ENCODE measurements at regions not wholly inside any gene's neighbourhood (a gene's known extent, or its start where the extent isn't known, plus 50 kb on each side); places are given as distances from the start of the nearest gene placed in this dataset.

GRCh38 chr9:86867804-86868313 is 79.4 kb downstream of the GAS1 start:
- Histone ChIP-seq H3K9me3 (ENCODE audit: control insufficient read depth in 2 of 2, low read length in 2 of 2) (no peaks in the 10 kb centered on the region), H3K27ac (ENCODE audit: insufficient read depth, low read length, poor library complexity, severe bottlenecking) (no peak overlapping the region), H3K27me3 (ENCODE audit: control insufficient read depth, insufficient read depth, low read length) (peaks cover 2% of the 10 kb centered on the region), H3K4me1 (ENCODE audit: control insufficient read depth, insufficient read depth, low read length, poor library complexity, severe bottlenecking) (no peaks in the 10 kb centered on the region), H3K4me3 (ENCODE audit: low read depth, low read length) (no peak overlapping the region), H3K36me3 (ENCODE audit: control insufficient read depth, insufficient read depth, low read length) (no peaks in the 10 kb centered on the region)
- Mint-ChIP-seq H3K4me1 (no peaks in the 10 kb centered on the region), H3K36me3 (no peaks in the 10 kb centered on the region), H3K4me3 (no peak overlapping the region), H3K9me3 (peaks cover 0 to 6% (median 2%) of the 10 kb centered on the region in 7 donors), H3K27me3 (peaks cover 5% of the 10 kb centered on the region), H3K27ac (no peak overlapping the region)
- DNase-seq, result no peak
- no peak for ATAC-seq (ENCODE audit: low read depth in 2 of 2)

GRCh38 chr9:86865952-86866351 is 81.4 kb downstream of the GAS1 start:
- Mint-ChIP-seq H3K9me3 (peaks cover 0 to 3% (median 0%) of the 10 kb centered on the region in 7 donors), H3K27ac (no peak overlapping the region), H3K36me3 (no peaks in the 10 kb centered on the region), H3K4me1 (no peaks in the 10 kb centered on the region), H3K27me3 (peaks cover 5% of the 10 kb centered on the region), H3K4me3 (no peak overlapping the region)
- H3K4me3 ChIP-seq (ENCODE audit: low read depth, low read length), result no peak overlapping the region
- peaks cover 2% of the 10 kb centered on the region for H3K27me3 ChIP-seq (ENCODE audit: control insufficient read depth, insufficient read depth, low read length)
- H3K9me3 ChIP-seq (ENCODE audit: control insufficient read depth in 2 of 2, low read length in 2 of 2), result no peaks in the 10 kb centered on the region
- DNase-seq (no peak), ATAC-seq (ENCODE audit: low read depth in 2 of 2) (no peak)
- H3K4me1 ChIP-seq (ENCODE audit: control insufficient read depth, insufficient read depth, low read length, poor library complexity, severe bottlenecking), result no peaks in the 10 kb centered on the region
- no peaks in the 10 kb centered on the region for H3K36me3 ChIP-seq (ENCODE audit: control insufficient read depth, insufficient read depth, low read length)
- H3K27ac ChIP-seq (ENCODE audit: insufficient read depth, low read length, poor library complexity, severe bottlenecking), result no peak overlapping the region

- no peaks in the 10 kb centered on the region for H3K4me1 ChIP-seq (ENCODE audit: control insufficient read depth, insufficient read depth, low read length, poor library complexity, severe bottlenecking)
- Mint-ChIP-seq H3K27me3 (no peaks in the 10 kb centered on the region), H3K9me3 (peaks cover 0 to 3% (median 0%) of the 10 kb centered on the region in 7 donors), H3K4me3 (no peak overlapping the region), H3K27ac (no peak overlapping the region), H3K4me1 (no peaks in the 10 kb centered on the region), H3K36me3 (no peaks in the 10 kb centered on the region)
- H3K4me3 ChIP-seq (ENCODE audit: low read depth, low read length), result no peak overlapping the region
- H3K27me3 ChIP-seq (ENCODE audit: control insufficient read depth, insufficient read depth, low read length), result no peaks in the 10 kb centered on the region
- DNase-seq (no peak), ATAC-seq (ENCODE audit: low read depth in 2 of 2) (no peak)
- no peak overlapping the region for H3K27ac ChIP-seq (ENCODE audit: insufficient read depth, low read length, poor library complexity, severe bottlenecking)
- H3K9me3 ChIP-seq (ENCODE audit: control insufficient read depth in 2 of 2, low read length in 2 of 2), result no peaks in the 10 kb centered on the region
- no peaks in the 10 kb centered on the region for H3K36me3 ChIP-seq (ENCODE audit: control insufficient read depth, insufficient read depth, low read length)
These were observed 87.3 kb downstream of the GAS1 start for GRCh38 chr9:86860006-86860405.

GRCh38 chr9:86859056-86859455 is 88.2 kb downstream of the GAS1 start:
- Histone ChIP-seq H3K36me3 (ENCODE audit: control insufficient read depth, insufficient read depth, low read length) (no peaks in the 10 kb centered on the region), H3K27me3 (ENCODE audit: control insufficient read depth, insufficient read depth, low read length) (no peaks in the 10 kb centered on the region), H3K27ac (ENCODE audit: insufficient read depth, low read length, poor library complexity, severe bottlenecking) (no peak overlapping the region), H3K9me3 (ENCODE audit: control insufficient read depth in 2 of 2, low read length in 2 of 2) (no peaks in the 10 kb centered on the region), H3K4me3 (ENCODE audit: low read depth, low read length) (no peak overlapping the region), H3K4me1 (ENCODE audit: control insufficient read depth, insufficient read depth, low read length, poor library complexity, severe bottlenecking) (no peaks in the 10 kb centered on the region)
- H3K4me3 Mint-ChIP-seq, result no peak overlapping the region
- no peak overlapping the region for H3K27ac Mint-ChIP-seq
- ATAC-seq (ENCODE audit: low read depth in 2 of 2) (no peak), DNase-seq (no peak)
- H3K27me3 Mint-ChIP-seq, result no peaks in the 10 kb centered on the region
- H3K9me3 Mint-ChIP-seq, result no peaks in the 10 kb centered on the region
- no peaks in the 10 kb centered on the region for H3K36me3 Mint-ChIP-seq
- no peaks in the 10 kb centered on the region for H3K4me1 Mint-ChIP-seq

GRCh38 chr9:86858009-86858408 is 89.3 kb downstream of the GAS1 start:
- Histone ChIP-seq H3K9me3 (ENCODE audit: control insufficient read depth in 2 of 2, low read length in 2 of 2) (no peaks in the 10 kb centered on the region), H3K27me3 (ENCODE audit: control insufficient read depth, insufficient read depth, low read length) (no peaks in the 10 kb centered on the region), H3K4me1 (ENCODE audit: control insufficient read depth, insufficient read depth, low read length, poor library complexity, severe bottlenecking) (no peaks in the 10 kb centered on the region), H3K36me3 (ENCODE audit: control insufficient read depth, insufficient read depth, low read length) (no peaks in the 10 kb centered on the region), H3K27ac (ENCODE audit: insufficient read depth, low read length, poor library complexity, severe bottlenecking) (no peak overlapping the region), H3K4me3 (ENCODE audit: low read depth, low read length) (no peak overlapping the region)
- Mint-ChIP-seq H3K27me3 (no peaks in the 10 kb centered on the region), H3K27ac (no peak overlapping the region), H3K4me3 (no peak overlapping the region), H3K9me3 (no peaks in the 10 kb centered on the region), H3K36me3 (no peaks in the 10 kb centered on the region), H3K4me1 (no peaks in the 10 kb centered on the region)
- ATAC-seq (ENCODE audit: low read depth in 2 of 2), result no peak
- DNase-seq, result no peak

GRCh38 chr9:86856259-86856658 is 91.0 kb downstream of the GAS1 start:
- Histone ChIP-seq H3K9me3 (ENCODE audit: control insufficient read depth in 2 of 2, low read length in 2 of 2) (no peaks in the 10 kb centered on the region), H3K27me3 (ENCODE audit: control insufficient read depth, insufficient read depth, low read length) (no peaks in the 10 kb centered on the region), H3K27ac (ENCODE audit: insufficient read depth, low read length, poor library complexity, severe bottlenecking) (no peak overlapping the region), H3K4me3 (ENCODE audit: low read depth, low read length) (no peak overlapping the region), H3K4me1 (ENCODE audit: control insufficient read depth, insufficient read depth, low read length, poor library complexity, severe bottlenecking) (no peaks in the 10 kb centered on the region), H3K36me3 (ENCODE audit: control insufficient read depth, insufficient read depth, low read length) (no peaks in the 10 kb centered on the region)
- H3K4me3 Mint-ChIP-seq, result no peak overlapping the region
- no peaks in the 10 kb centered on the region for H3K4me1 Mint-ChIP-seq
- no peak for DNase-seq
- no peak overlapping the region for H3K27ac Mint-ChIP-seq
- no peaks in the 10 kb centered on the region for H3K36me3 Mint-ChIP-seq
- peaks cover 0 to 2% (median 0%) of the 10 kb centered on the region in 7 donors for H3K9me3 Mint-ChIP-seq
- no peaks in the 10 kb centered on the region for H3K27me3 Mint-ChIP-seq
- no peak for ATAC-seq (ENCODE audit: low read depth in 2 of 2)

- H3K36me3 ChIP-seq (ENCODE audit: control insufficient read depth, insufficient read depth, low read length), result no peaks in the 10 kb centered on the region
- peaks cover 0 to 4% (median 0%) of the 10 kb centered on the region in 7 donors for H3K9me3 Mint-ChIP-seq
- H3K4me3 ChIP-seq (ENCODE audit: low read depth, low read length), result no peak overlapping the region
- no peaks in the 10 kb centered on the region for H3K27me3 Mint-ChIP-seq
- no peaks in the 10 kb centered on the region for H3K36me3 Mint-ChIP-seq
- H3K27ac ChIP-seq (ENCODE audit: insufficient read depth, low read length, poor library complexity, severe bottlenecking), result no peak overlapping the region
- DNase-seq, result no peak
- no peaks in the 10 kb centered on the region for H3K9me3 ChIP-seq (ENCODE audit: control insufficient read depth in 2 of 2, low read length in 2 of 2)
- H3K4me1 Mint-ChIP-seq, result no peaks in the 10 kb centered on the region
- H3K4me3 Mint-ChIP-seq, result no peak overlapping the region
- H3K27ac Mint-ChIP-seq, result no peak overlapping the region
- no peaks in the 10 kb centered on the region for H3K4me1 ChIP-seq (ENCODE audit: control insufficient read depth, insufficient read depth, low read length, poor library complexity, severe bottlenecking)
- ATAC-seq (ENCODE audit: low read depth in 2 of 2), result no peak
- no peaks in the 10 kb centered on the region for H3K27me3 ChIP-seq (ENCODE audit: control insufficient read depth, insufficient read depth, low read length)
These were observed 92.3 kb downstream of the GAS1 start for GRCh38 chr9:86854898-86855523.

GRCh38 chr9:86846656-86847055 is 100.7 kb downstream of the GAS1 start:
- Mint-ChIP-seq H3K27ac (no peak overlapping the region), H3K4me1 (no peaks in the 10 kb centered on the region), H3K27me3 (no peaks in the 10 kb centered on the region), H3K9me3 (peaks cover 0 to 3% (median 0%) of the 10 kb centered on the region in 7 donors), H3K4me3 (no peak overlapping the region), H3K36me3 (no peaks in the 10 kb centered on the region)
- H3K27me3 ChIP-seq (ENCODE audit: control insufficient read depth, insufficient read depth, low read length), result no peaks in the 10 kb centered on the region
- H3K27ac ChIP-seq (ENCODE audit: insufficient read depth, low read length, poor library complexity, severe bottlenecking), result no peak overlapping the region
- H3K4me3 ChIP-seq (ENCODE audit: low read depth, low read length), result no peak overlapping the region
- no peak for ATAC-seq (ENCODE audit: low read depth in 2 of 2)
- no peaks in the 10 kb centered on the region for H3K4me1 ChIP-seq (ENCODE audit: control insufficient read depth, insufficient read depth, low read length, poor library complexity, severe bottlenecking)
- H3K9me3 ChIP-seq (ENCODE audit: control insufficient read depth in 2 of 2, low read length in 2 of 2), result no peaks in the 10 kb centered on the region
- H3K36me3 ChIP-seq (ENCODE audit: control insufficient read depth, insufficient read depth, low read length), result no peaks in the 10 kb centered on the region
- DNase-seq, result no peak

Measured in CD4-positive, CD25-positive, alpha-beta regulatory T cell (primary cell).